ENCODE measurements at regions not wholly inside any gene's neighbourhood (a gene's known extent, or its start where the extent isn't known, plus 50 kb on each side); places are given as distances from the start of the nearest gene placed in this dataset.
"Not testable (repeated sequence)": the region's sequence is repeated elsewhere in the genome, so short reads cannot be mapped to it uniquely, and the experiment has no call there.

GRCh38 chr18:8913606-8914403, 188.7 kb upstream of the NDUFV2 start:
- DNase-seq = not testable (repeated sequence)

GRCh38 chr18:8914404-8915264, 187.9 kb upstream of the NDUFV2 start:
- not testable (repeated sequence) for DNase-seq

- DNase-seq = not testable (repeated sequence)
These were observed 181.4 kb upstream of the NDUFV2 start for GRCh38 chr18:8920856-8921787.

GRCh38 chr18:8926464-8926863, 176.0 kb upstream of the NDUFV2 start:
- no peak for DNase-seq

- no peak for DNase-seq
These were observed 174.5 kb upstream of the NDUFV2 start for GRCh38 chr18:8928044-8928443.

GRCh38 chr18:8928847-8929780, 173.4 kb upstream of the NDUFV2 start:
- DNase-seq = no peak

- no peak for DNase-seq
These were observed 171.4 kb upstream of the NDUFV2 start for GRCh38 chr18:8930990-8931616.

GRCh38 chr18:8932866-8933265, 169.6 kb upstream of the NDUFV2 start:
- no peak for DNase-seq

GRCh38 chr18:8933714-8934284, 168.7 kb upstream of the NDUFV2 start:
- no peak for DNase-seq

- not testable (repeated sequence) for DNase-seq
These were observed 167.2 kb upstream of the NDUFV2 start for GRCh38 chr18:8935346-8935745.

- no peak for DNase-seq
These were observed 165.9 kb upstream of the NDUFV2 start for GRCh38 chr18:8936619-8937018.

- no peak for DNase-seq
These were observed 165.1 kb upstream of the NDUFV2 start for GRCh38 chr18:8937160-8938094.

GRCh38 chr18:8938817-8939216, 163.7 kb upstream of the NDUFV2 start:
- DNase-seq = no peak

- DNase-seq = no peak
These were observed 160.2 kb upstream of the NDUFV2 start for GRCh38 chr18:8942021-8942908.

GRCh38 chr18:8942909-8943545, 159.5 kb upstream of the NDUFV2 start:
- no peak for DNase-seq

GRCh38 chr18:8943900-8944870, 158.3 kb upstream of the NDUFV2 start:
- DNase-seq = no peak

- no peak for DNase-seq
These were observed 157.6 kb upstream of the NDUFV2 start for GRCh38 chr18:8944871-8945245.

Measured in NCI-H1048 (cell line).